Stimulated activated CD8-positive, alpha-beta memory T cell treated with anti-CD3 and anti-CD28 coated beads, Interleukin-4, amount 100 ng/mL, for 1 hour (primary cell): ENCODE measurements at regions not wholly inside any gene's neighbourhood (a gene's known extent, or its start where the extent isn't known, plus 50 kb on each side); places are given as distances from the start of the nearest gene placed in this dataset.
"Not testable (repeated sequence)": the region's sequence is repeated elsewhere in the genome, so short reads cannot be mapped to it uniquely, and the experiment has no call there.

ENCODE experiments used
- DNase-seq, 2 donors: peaks; one replicate each; pipeline ENCODE4 v3.0.0-alpha.2; 2020; ENCODE audit warnings: low read depth in 2 of 2, low spot score in 1 of 2

GRCh38 chr13:76297331-76297730, 588.9 kb downstream of the KCTD12 start:
- DNase-seq, result no peak

DNA sequence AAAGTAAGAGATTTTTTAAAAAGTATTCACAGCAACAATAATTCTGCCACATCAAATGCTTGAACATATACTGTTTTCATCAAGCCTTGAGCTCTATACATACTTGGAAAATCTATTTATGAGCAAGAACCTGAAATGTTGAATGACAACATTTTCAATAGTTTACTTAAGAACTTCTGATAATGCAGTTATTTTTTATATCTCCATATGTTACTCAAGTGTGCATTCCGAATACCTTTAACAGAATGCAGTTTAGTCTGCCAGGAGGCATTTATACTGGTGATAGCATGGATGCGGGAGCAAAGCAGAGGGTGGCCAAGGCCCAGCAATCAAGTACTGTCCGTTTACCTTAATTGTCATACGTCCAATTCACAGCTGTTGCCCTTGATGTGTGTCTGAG, 589.5 kb downstream of the KCTD12 start:
- DNase-seq, result no peak

DNA sequence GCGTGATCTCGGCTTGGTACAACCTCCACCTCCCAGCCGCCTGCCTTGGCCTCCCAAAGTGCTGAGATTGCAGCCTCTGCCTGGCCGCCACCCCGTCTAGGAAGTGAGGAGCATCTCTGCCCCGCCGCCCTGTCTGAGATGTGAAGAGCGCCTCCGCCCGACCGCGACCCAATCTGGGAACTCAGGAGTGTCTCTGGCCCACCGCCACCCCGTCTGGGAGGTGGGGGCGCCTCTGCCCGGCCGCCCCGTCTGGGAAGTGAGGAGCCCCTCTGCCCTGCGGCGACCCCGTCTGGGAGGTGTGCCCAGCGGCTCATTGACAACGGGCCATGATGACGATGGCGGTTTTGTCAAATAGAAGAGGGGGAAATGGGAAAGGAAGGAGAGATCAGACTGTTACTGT, 591.2 kb downstream of the KCTD12 start:
- DNase-seq, result not testable (repeated sequence)

DNA sequence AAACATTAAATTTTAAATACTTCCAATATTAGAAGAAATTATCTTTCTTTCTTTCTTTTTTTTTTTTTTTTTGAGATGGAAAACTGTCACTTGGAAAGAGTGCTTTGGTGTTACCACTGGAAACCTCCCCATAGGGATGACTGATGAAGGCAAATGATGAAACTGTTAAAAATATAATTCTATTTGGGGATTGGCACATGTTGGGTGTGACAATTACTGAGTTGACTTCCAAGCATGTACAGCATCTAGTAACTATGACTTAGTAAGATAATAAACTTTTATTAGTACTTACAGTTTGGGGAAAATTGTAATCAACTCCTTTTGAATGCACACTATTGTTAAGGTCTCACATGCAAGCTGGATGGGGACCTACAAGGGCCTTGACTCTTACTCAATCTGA, 592.5 kb downstream of the KCTD12 start:
- DNase-seq, result no peak

GRCh38 chr13:76293346-76293745, 592.9 kb downstream of the KCTD12 start:
- DNase-seq, result no peak

DNA sequence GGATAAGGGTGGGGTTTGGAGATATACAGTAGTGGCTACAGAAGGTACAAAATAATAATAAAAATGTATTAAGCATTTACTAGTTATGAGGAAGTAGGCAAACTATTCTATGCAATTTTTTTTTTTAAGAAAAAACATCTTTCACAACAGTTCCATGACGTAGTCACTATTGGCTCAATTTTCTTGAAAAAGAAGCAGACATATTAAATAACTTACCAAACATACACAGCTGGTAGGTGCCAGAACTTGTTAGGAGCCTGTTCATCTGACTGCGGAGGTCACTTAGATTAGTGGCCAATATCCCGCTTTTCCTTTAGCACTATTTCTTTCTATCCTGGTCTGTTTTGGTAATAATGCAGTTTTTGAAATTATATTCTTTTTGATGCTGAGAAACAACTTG, 593.5 kb downstream of the KCTD12 start:
- no peak for DNase-seq

GRCh38 chr13:76292031-76292430, 594.2 kb downstream of the KCTD12 start:
- DNase-seq, result no peak

DNA sequence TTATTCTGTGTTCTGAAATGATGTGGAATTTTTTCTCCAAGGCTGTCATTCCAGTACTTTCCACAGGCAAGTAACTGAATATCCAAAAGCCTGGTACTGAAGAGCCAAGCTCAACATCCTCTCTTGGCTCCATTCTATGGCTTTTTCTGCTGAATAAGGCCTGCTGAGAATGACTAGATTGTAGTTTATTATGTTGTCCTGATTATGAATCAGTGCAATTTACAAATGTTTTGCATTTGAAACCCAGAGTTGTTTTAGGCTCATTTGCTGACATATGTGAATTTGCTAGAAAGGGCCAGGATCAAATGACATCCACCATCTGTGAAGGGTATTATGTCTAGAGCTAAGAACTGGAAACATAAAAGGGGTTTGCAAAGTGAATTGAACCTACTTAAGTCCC, 596.6 kb downstream of the KCTD12 start:
- no peak for DNase-seq

DNA sequence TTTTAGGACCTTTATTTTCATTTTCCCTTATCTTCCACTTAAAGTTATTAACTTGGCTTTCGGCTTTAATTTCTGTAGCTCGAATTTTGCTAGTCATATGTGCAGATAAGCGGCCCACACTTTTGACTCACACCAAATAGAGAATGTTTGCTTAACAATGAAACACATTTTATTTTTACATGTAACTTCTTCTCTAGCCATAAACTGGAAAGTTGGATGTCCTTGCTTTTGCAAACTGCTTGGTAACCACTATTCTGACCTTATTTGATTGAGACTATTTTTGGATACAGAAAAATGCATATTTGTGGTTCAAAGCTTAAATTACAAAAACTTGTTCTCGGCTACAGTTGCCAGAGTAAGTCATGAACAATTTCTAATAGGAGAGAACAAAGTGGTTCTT, 600.0 kb downstream of the KCTD12 start:
- DNase-seq, result no peak

DNA sequence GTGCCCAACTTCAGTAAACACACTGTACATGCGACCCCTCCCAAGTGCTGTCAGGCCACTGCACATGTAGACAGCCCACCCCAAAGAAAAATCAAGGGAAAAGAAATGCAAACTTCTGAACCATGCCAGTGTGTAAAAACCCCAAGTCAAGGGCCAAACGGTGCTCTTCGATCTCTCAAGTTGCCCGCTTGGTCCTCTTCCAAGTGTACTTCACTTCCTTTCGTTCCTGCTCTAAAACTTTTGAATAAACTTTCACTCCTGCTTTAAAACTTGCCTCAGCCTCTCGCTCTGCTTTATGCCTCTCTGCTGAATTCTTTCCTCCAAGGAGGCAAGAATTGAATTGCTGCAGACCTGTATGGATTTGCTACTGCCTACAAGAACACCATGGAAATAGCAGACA, 600.7 kb downstream of the KCTD12 start:
- DNase-seq, result no peak

DNA sequence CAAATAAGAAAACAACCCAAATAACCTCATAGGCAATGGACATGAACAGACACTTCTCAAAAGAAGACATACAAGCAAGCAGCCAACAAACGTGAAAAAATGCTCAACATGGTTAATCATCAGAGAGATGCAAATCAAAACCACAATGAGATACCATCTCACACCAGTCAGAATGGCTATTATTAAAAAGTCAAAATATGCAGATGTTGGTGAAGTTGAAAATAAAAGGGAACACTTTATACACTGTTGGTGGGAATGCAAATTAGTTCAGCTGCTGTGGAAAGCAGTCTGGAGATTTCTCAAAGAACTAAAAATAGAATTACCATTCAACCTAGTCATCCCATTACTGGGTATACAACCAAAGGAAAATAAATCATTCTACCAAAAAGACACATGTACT, 606.4 kb downstream of the KCTD12 start:
- not testable (repeated sequence) for DNase-seq

DNA sequence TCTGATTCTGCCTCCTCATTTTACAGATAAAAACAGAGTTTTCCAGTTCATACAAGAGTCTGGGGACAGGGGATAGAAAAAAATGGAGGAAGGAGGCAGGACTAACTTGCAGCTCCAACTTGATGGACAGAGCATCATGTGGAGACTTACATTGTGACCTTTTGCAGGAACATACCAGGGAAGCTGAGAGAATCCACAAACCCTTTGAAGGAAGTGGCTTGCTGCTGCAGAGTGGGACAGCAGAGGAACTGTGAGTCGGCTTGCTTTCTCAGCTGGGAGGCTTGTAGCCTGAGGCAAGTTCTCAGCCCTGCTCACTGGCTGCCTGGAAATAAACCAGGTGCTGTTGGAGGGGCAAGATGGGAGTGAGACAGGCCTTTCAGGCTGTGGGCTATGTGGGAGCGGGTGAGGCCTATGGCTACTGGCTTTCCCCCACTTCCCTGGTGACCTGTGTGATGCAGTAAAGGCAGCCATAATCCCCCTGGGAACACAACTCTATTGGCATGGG, 614.4 kb downstream of the KCTD12 start:
- no peak for DNase-seq

GRCh38 chr13:76268307-76268706, 617.9 kb downstream of the KCTD12 start:
- not testable (repeated sequence) for DNase-seq

DNA sequence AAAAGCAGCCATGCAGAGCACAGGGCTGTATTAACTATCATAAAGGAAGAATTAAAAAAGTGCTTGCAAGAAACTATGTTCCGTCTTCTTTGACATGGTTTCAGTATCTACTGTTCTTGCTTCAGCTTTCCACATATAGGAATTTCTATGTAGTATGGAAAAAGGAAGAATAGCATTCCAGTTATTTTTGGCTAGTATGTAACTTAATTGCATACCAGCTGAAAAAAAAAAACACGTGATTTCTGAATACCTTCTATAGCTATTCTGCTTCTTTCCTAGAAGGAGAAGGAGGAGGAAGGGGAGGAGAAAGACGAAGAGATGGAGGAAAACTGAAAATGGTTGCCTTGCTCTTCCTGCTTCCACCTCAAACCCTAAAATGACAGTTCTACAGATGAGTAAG, 619.0 kb downstream of the KCTD12 start:
- no peak for DNase-seq

DNA sequence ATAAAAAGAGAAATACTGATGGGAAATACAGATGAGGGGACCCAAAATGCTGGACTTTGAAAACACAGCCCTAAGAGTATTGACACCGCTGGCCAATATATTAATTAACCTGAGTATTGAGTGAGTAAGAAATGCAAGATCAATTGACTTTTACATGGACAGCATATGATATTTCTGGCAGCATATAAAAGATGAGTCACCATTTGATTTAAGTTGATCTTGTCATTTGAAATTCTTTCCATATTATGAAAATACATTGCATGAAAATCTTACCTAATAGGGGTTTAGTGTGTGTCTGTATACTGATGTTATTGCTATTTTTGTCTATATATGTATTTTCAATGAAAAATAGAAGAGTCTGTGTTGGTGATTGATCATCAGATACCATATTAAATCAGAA, 619.6 kb downstream of the KCTD12 start:
- no peak for DNase-seq

- DNase-seq, result no peak
These were observed 614.1 kb downstream of the LMO7 start for GRCh38 chr13:76250211-76250610.

- DNase-seq, result no peak
These were observed 609.8 kb downstream of the LMO7 start for GRCh38 chr13:76245920-76246319.

- DNase-seq, result no peak
These were observed 609.1 kb downstream of the LMO7 start for GRCh38 chr13:76245211-76245610.

DNA sequence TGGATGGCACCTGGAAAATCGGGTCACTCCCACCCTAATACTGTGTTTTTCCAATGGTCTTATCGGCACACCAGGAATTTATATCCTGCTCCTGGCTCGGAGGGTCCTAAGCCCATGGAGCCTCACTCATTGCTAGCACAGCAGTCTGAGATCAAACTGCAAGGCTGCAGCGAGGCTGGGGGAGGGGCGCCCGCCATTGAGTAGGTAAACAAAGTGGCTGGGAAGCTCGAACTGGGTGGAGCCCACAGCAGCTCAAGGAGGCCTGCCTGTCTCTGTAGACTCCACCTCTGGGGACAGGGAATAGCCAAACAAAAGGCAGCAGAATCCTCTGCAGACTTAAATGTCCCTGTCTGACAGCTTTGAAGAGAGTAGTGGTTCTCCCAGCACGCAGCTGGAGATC, 607.0 kb downstream of the LMO7 start:
- not testable (repeated sequence) for DNase-seq

DNA sequence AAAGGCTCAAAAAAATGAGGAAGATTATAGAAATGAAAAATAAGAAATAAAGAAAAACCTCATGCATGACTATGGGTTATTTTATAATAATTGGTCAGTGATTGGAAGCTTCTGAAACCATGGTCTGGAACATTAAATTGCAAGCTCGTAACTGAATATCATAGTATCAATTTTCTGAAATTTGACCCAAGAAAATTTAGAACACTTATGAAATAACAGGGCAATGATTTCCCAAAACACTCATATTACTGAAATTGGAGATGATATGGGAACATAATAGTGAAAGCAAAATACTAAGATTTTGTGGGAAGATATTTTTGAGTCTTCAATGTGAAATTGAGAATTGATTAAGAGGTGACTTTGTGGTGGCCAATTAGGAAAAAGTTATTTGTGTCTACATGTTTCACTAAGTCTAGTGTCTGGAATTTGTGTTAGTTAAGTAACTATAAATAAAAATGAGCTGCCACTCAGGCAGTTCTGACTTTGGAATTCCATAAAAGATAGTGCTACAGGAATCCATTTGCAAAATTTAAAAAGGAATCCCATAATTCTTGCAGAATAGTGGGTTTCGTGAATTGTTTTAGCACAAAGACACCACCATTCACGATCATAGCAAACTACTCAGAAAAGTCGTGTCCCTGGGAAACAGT, 603.0 kb downstream of the LMO7 start:
- no peak for DNase-seq

DNA sequence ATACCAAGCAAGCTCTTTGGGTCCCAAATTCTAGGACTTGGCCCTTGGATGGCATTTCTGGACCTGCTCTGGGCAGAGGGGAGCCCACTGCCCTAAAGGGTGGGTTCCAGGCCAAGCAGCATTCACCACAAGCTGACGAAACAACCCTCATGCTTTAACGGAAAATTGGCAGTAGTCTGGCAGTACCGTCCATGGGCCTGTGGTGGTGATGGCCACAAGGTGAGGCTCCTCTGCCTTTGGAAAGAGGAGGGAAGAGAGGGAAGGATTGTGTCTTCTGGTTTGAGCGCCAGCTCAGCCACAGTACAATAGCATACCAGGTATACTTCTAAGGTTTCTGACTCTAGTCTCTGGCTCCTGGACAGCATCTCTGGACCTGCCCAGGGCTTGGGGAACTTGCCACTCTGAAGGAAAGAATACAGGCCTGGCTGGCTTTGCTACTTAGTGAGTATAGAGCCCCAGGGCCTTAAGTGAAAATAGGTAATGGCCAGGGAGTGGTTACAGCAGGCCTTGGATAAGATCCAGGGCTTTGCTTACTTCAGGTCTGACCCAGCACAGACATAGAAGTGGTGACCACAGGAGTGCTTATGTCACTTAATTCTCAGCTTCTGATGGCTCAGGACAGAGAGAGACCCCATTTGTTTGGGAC, 595.5 kb downstream of the LMO7 start:
- DNase-seq, result no peak

DNA sequence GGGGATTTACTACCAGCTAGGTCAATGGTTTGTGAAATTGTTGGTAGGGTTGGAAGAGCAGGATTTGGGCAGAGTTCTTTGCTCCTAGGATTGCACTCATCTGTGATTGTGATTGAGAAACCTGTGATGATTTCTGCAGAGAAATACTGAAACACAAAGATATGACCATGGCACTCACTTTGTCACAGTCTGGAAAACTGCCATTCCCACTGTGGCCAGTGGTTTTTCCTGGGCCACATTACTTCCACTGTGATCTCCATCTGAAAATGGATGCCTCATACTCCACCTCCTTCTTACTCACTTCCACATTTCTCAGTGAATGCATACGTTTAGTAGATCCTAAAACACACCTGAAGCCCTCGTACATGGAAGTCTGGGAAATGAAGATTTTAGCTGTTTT, 593.2 kb downstream of the LMO7 start:
- DNase-seq, result no peak

DNA sequence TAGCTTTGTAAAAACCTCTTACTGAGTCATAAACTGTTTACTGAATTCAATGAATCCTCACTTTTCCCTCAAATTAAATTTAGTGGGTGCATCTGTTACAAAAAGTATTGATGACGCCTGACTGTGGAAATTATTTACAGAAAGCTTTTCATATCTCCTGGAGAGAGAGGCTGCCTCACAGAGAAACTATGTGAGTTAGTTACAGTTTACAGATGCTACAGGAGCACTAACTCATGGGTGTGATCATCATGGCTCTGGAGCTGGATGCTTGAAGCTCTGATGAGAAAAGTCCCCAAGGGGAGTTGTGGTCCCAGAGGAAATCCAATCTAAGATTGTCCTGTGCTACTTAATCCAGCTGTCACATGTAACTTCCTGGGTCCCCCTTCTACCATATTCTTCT, 590.8 kb downstream of the LMO7 start:
- DNase-seq, result no peak
